Body of pancreas (tissue), 4 donors: ENCODE measurements at regions not wholly inside any gene's neighbourhood (a gene's known extent, or its start where the extent isn't known, plus 50 kb on each side); places are given as distances from the start of the nearest gene placed in this dataset.

Experiments
- CTCF ChIP-seq, 7 experiments: fragments of 450-650 bp in 4 of 7; fragments of 200-600 bp in 3 of 7; sonication (generic) in 3 of 7; IDR thresholded peaks; one replicate each; pipeline ENCODE4 v1.5.1; 2016 to 2019; ENCODE audit warnings: antibody characterized with exemption in 7 of 7
- POLR2A ChIP-seq, 3 donors: fragments of 450-650 bp; IDR thresholded peaks; one replicate each; pipeline ENCODE4 v1.6.1; 2016; ENCODE audit warnings: antibody characterized with exemption in 3 of 3, mild to moderate bottlenecking in 2 of 3

GRCh38 chr9:117523531-117524153 is 108.8 kb upstream of the ASTN2 start:
- TF ChIP-seq CTCF (IDR thresholded peaks at IDR 0.05) (no peak), POLR2A (IDR thresholded peaks at IDR 0.05) (no peak)
